Bone marrow (tissue), 2 donors: ENCODE measurements at regions not wholly inside any gene's neighbourhood (a gene's known extent, or its start where the extent isn't known, plus 50 kb on each side); places are given as distances from the start of the nearest gene placed in this dataset.
A peak's percentile ranks its signal among the peaks of the same experiment; 100 is the strongest.

Experiments used
- DNase-seq, 2 donors: peaks; one replicate each; lab custom pipeline; 2025; lab: John Stamatoyannopoulos, UW

DNA sequence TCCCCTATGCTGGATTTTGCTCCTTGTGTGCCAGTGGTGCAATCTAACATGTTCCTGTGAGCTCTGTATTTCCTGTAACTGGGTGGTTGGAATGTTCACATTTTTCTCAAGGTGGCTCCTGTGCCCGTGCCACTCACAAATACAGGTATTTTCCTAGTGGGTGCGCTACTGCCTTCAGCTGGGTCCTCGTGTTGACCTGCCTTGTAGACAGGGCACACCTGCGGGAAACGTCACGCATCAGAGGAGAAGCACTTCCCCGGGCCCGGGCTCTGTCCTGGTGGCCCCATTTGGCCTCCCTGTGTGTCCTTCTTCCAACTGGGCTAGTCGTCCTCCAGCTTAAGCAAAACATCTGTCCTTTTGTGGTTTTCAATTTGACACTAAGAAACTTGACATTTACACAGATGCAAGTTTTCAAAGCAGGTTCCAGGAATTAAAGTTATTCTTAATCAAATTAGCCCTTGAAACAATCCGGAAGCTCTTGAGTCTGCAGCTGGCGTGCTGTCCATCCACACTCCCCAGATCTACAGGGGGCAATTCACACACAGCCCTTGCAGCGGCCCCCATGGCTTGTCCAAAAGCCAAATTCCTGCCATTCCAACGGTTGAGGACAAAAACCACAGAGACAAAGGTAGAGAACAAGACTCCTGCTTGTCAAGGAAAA, 275.1 kb downstream of the CDC5L start:
- no peak for DNase-seq

DNA sequence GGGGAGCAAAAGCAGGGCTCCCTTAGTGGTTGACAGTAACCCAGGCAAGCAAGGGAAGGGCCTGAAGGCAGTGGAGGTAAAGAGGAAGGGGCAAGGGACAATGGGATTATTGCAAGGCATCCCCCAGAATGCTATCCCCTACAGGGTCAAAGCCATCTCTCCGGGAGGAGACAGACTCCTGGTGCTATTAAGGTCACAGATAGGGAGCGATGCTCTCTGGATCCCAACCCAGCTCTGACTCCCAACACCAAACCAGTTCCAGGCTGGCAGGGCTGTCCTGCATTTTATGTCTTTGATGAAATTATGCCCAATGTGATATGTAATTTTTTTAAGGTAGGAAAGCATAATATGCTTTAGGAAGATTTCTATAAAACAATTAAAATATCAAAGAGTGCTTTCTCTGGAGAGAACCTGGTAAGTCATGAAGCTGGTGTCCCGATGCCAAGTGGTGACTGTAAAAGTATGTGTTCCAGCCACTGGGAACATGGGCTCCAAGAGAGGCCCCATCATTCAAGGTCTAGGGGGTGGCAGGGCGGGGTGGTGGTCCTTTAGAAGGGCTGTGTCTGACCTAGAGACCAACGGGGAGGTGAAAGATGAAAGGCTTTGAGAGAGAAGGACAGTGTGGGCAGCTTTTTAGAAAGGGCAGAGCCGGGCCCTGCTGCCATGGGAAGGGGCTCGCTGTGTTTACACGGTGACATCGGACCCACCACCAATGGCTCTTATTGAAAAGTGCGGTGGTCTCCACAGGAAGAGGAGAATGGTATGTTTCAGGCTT, 276.5 kb downstream of the CDC5L start:
- no peak for DNase-seq

DNA sequence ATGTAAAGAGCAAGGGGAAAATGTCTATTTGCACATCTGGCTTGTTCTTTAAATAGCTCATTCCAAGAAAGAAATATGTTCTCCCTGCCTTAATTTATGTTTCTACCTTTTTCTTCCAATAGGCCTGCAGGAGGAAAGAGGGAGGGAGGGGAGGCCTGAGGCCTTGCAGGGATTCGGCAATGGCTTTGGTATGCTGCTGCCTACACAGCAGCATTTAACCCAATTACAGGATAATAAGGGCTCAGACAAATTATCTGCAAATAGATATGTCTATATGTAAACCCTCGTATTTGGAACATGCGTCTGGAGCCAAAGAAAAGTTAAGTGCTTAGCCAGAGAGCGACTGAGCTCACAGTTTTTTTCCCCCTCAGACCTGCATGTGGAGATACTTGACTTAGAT, 277.2 kb downstream of the CDC5L start:
- DNase-seq: no peak

DNA sequence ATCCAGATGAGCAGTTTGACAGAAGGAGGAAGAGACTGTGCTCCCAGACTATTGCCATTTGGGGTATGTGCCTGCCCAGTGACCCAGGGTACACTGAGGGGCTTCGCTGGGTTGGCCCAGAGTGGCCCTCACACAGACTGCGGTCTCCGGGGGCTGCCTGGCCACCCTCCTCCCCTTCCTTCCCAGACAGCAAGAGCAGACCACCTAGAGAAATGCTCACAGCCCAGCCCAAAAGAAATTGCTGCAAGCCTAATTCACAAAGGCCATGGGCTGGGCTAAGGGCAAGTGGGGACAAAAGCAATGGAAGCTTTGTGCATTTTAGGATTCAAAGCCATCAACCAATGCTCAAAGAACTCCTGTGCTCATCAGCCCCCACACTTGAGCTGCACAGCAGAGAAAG, 277.6 kb downstream of the CDC5L start:
- no peak for DNase-seq

DNA sequence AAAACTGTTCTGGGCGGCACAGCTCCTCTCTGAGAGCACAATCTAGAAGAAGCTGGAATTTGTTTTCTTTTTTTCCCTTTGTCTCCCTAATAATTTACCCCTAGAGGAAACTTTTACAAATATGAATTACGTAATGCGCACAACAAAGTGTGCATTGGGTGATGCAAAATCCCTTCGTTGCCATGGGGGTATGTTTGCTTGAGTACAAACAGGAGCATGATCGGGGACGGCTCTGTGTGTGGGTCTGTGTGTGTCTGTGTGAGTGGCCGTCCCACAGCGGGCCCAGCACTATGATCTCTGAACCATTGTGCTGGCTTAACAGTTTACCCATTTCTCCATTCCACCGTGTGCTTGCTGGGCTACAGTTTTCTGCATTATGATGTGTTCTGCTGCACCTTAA, 278.2 kb downstream of the CDC5L start:
- no peak for DNase-seq

DNA sequence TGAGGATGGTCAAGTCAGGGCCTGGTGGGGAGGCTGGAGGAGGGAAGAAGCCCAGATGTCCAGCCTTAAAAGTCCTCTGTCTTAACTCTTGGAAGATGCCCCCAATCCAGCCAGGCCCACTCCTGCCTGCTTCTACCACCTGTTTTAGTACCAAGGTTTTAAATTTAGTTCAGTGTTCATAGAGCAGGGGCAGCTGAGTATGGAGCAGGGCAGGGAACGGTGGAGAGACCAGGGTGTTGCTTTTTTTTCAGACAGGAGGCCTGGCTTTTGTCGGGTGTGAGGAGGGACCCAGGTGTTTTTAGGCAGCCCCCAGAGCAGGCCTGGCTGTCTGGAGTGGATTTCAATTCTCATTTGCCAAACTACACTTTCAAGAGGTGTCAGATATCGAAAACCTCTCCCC, 278.8 kb downstream of the CDC5L start:
- DNase-seq: no peak

DNA sequence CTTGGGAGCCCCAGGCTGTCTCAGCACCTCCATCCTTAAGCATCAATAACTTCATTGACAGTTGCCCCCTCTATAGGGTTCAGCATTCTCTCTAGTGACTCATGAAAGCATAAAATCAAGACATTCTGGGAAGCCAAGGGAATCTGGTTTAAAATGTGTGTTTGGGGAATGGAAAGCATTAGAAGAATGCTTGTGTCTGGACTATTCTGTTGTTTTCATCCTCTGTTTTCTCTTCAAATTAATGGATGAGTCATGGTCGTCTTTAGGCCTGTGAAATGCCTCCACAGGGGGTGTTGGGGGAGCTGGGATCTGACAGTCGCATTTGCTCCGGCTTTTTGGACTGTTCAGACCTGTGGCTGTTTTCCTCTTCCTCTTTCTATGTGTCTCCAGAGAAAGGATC, 279.7 kb downstream of the CDC5L start:
- DNase-seq: no peak

DNA sequence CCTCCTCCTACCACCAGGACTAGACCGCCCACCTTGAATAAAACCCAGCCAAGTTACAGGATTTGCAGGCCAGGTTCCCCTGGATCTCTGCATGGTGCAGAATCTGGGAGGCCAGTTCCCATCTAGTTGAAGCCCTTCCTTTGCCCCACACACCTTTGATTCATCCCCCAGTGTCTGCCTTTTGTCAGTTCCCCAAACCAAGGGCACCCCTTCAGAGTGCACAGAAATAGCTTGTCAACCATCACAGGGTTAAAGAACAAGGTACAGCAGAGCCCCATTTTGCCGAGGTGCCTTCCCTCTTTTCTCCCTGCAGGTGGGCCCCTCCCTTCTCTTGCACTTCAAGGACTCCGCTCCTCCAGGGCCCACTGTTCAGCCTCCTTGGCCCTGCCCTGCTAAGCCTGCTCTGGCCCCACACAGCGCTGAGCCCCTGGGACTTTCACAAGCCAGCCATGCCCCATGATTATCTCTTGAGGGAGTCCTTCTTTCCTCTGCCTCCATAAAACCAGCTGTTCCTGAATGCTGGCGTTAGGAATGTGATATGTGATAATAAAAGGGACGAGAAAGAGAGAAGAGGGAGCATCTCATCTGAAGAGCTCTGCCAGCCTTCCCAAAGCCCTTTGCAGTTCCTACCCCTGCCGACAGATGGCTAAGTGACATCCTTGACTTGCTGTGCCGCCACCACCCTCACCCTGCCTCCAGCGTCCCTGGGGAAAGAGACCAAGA, 280.3 kb downstream of the CDC5L start:
- peak in 1 of 2 donors; percentile 7 for DNase-seq

DNA sequence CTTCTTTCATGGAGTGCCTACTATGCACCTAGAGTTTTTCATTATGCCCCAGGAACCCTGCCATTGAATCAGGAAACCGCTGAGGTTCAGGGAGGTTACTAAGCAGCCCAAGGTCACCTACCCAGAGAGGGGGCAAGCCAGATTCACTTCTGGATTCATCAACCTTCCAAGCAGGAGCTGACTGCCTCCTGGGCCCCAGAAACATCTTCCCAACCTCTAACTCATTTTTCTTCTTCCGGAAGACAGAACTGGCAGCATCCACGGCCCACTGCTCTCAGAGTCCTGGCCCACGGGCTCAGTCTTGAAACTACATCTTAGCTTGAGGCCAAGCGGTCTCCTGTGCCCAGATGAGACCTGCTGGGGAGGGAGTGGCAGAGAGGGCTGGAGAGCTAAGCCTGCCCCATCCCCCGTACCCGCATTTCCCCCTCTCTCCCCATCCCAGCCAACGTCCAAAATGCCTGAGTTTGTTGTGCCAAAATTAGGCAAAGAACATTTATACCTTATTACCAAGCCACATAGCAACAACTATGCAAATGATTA, 281.0 kb downstream of the CDC5L start:
- no peak for DNase-seq

DNA sequence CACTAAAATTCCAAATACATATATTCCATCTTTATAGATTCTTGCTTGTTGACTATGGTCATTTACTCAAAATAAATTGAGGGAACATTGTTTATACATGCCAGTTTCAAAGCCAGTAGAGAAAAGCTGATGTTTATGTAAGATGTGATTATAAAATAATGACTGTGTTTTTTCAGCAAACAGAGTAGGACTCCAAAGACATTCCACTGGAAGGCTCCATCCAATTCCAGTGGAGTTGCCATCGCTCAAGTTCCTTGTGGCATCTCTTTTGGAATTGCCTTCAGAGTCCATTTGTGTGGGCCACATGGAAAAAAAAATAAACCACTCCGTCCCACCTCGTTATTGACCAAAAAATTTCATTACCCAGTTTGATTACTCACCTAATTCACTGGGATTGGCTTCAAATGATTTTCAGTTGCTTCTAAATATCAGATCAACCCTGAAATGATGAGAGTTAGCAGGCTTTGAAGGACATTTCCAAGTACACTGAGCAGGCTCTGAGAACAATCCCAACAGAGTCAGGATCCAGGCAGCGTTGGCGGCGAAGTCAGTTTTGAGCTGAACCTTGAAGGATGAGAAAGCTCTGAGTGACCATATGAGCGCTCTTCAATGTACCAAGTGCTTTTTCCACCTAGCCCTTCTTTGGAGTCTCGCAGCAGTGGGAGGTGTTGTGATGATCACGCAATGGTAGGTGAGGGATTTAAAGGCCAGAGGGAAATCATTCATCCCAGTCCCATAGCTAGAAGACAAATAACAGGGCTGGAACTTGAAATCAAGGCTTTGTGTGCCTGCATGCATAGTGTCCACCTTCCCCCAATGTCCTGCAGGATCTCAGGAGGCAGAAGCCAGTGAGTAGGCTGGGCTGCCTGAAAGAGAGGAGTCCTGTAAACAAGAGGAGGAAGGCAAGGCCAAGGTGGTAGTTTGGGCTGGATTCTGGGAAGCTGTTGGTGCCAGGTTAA, 281.7 kb downstream of the CDC5L start:
- DNase-seq: no peak

DNA sequence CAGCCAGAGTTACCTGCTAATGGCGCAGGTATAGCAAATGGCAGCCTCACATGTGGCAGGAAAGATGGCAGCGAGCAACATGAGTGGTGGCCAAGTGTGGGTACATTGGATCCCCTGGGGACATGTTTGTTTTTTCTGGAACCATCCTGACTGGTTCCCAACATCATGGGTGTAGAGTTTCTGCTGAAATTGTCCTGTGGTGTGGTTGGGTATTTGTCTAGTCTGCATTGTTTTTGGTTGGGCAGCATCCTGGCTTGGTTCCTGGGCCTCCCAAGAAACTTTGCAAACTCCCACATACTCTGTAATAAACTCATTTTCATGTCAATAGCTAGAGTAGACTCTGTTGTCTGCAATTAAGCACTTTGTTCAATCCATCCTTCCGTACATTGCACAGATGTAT, 282.6 kb downstream of the CDC5L start:
- no peak for DNase-seq

DNA sequence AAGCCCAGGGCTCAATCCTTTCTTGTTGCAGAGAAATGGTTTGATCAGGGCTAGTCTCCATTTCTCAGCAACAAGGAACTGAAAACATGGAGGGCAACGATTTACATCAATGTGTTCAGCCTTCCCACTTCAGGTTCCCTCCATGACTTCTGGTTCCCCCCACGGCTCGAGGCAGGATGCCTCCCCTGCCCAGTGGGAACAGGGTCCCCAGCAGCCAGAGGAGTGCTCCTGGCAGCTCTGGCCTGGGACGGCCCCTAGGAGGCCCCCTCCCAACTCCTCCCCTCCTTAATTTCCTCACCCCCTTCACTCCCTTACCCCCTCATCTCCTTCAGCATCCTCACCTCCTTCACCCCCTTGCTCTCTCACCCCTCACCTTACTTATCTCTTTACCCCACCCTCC, 283.8 kb downstream of the CDC5L start:
- DNase-seq: no peak

DNA sequence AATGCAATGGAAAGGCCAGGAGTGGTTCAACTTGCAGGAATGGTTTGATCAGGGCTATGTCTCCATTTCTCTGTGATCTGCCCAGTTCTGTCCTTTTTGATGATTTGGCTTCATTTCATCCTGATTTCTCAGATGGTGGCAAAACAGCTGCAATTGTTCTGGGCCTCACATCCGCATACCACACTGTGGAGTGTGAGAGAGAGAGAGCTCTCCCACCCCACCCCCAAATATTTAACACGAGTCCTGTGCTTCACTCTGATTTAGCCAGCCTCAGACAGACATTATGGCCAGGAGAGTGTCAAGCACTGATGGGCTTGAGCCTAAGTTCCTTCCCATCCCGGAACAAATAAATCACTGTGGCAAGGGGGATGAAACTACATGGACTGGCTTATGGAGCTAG, 284.6 kb downstream of the CDC5L start:
- DNase-seq: no peak

DNA sequence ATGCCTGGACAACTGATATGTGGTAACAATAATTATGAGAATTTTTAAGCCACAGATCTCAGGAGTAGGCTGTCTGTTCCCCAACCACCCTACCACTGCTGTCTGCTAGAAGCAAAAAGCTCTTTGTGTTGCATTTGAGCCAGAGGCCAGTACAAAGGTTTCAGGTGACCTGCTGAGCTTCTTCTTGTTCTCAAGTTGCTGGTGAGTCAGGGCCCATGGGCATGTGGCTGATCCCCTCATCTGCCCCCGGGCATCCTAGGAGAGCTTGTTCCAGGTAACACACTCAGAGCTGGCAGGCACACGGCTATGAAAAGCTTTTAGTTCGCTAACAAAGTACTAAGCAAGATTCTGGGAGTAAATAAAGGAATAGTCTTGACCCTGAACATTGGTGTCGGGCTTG, 285.3 kb downstream of the CDC5L start:
- DNase-seq: no peak

DNA sequence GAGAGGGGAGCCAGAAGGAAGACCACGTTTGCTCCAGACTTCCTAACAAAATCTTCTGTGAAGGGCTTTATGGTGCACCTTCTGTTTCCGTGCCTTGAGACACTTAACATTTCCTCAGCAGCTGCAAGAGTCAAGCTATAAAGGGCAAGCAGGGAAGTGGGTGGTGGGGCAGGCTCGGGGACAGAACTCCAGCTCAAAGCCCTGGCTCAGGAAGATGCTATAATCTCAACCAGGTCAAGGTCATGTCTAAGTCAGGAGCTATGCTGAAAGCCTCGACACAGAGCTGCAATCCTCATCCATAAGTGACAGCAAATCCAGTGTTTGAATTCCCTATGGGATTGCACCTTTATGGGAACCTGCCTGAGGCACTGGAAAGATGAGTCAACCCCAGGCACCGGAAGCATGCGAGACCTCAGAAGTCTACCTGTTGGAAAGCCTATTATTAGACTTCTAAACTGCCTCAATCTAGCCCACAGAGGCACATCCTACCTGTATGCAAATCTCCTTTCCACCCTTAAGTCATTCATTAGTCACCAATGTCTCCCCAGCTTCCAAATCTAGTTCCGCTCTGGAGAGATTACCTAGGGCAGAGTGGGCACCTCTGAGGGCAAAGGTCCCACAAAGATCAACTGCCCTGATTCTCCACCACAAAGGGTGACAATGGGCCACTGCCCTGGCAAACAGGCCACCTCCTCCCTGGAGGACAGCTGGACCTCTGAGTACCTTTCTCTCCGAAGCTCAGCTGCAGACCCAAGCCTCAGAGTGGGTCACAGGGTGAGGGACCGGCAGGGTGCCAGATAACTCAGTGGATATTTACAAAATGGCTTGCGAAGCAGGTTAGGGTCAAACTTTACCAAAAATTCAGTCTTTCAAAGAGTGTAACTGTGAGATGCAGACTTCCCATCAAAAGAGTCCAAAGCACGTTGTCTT, 287.0 kb downstream of the CDC5L start:
- DNase-seq: no peak

DNA sequence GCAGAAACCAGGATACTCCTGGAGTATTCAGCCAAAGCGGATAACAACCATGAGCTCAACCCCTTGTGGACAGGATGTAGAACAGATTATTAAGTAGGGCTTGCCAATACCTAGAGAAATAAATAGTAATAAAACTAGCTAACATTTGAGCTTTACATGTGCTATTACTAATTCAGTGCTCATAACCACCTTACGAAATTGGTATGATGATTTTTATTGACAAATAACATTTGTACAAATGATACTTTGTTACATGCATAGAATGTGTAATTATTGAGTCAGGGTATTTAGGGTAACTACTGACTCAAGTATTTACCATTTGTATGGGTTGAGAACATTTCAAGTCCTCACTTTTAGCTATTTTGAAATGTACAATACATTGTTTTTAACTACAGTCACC, 287.9 kb downstream of the CDC5L start:
- DNase-seq: no peak

DNA sequence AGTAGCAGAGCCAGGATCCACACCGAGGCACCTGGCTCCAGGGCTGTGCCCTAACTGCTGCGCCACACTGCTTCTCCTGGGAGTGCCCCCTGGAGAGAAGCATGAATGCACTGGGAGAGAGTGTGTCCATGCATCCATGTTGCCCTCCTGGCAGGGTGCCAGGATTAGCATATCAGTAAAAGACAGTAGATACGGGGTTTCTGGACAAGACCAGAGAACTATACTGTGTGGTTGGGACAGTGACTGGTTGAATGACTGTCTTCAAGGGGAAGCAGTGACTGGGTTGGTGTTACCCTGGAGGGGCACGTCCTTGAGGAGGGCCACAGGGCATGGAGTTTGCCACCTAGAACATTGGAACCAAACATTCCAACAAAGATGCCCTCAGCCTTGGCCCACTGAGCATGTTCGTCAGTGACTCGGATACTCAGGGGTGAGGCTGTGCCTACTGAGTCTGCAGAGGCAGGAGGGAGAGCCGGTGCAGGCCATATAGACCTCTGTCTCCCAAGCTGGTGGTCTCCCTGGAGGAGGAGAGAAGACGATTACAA, 288.8 kb downstream of the CDC5L start:
- DNase-seq: no peak

DNA sequence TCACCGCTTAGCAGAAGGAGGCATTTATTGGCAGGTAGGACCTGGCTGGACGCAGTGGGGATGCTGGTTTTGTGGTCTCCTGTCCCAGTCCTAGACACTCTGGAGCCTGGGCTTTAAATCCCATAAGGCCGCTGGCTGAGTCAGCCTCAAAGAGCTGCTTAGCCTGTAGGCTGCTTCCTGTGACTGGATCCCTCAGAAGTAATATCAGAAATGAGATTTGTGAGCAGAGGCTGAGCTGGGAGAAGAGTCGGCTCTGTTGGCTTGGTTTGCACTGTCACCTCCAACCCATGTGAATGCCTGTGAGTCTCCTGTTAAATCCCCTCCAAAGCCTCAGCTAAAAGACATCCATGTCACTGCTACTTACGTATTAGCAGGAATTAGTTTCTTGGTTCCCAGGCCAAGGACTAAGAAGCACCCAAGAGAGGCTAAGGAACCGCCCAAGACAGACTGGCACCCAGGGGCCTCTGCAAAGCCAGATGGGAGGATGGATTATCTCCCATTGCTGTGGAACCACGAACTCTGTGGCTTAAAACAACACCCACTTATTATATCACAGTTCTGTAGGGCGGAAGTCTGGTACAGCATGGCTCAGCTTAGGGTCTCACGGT, 289.4 kb downstream of the CDC5L start:
- DNase-seq: no peak

DNA sequence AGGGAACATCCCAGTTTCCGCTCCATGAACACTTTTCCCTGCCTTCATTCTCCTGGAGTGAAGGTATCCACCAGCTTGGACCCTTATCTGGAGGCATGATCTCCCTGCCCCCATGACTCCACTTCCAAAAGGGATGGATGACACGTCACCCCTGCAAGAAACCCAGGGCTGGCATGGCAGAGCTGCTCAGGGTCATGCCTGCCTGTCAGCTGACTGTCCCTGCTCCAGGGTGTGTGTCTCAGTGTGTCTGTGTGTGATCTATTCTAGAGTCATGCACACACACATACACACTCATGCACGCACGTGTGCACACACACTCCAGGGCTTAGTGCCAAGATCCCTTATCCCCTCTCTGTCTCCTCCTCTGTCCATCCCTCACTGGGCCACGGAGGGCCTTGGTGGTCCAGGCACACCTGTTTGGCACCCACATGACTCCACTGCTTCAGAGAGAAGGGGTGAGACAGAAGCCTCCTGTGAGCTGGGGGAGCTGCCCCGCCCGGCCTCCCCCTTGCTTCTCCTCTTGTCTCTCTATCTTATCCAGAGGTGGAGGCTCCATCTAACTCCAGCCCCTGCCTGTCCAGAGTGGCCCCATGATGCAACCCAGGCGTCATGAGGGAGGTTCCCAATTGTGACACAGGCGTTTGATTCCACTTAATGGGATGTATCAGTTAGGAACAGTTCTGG, 290.9 kb downstream of the CDC5L start:
- DNase-seq: no peak
